GM13977 (cell line): ENCODE measurements at regions not wholly inside any gene's neighbourhood (a gene's known extent, or its start where the extent isn't known, plus 50 kb on each side); places are given as distances from the start of the nearest gene placed in this dataset.

ENCODE experiments used
- DNase-seq: peaks from one replicate; pipeline ENCODE4 v3.0.0; 2012; ENCODE audit warnings: low spot score
- CTCF ChIP-seq: IDR thresholded peaks from 2 replicates; pipeline ENCODE4 v1.5.1; 2012; ENCODE audit warnings: mild to moderate bottlenecking, control low read depth; ENCODE audit not compliant: insufficient read depth; ENCODE audit errors: extremely low read depth, missing control alignments
- in situ Hi-C: fragments of 300-500 bp; cut with MboI; formaldehyde crosslinking; loops from one replicate; pipeline ENCODE4 v1.12.0; 2022; ENCODE audit warnings: low sequenced_read_pairs, low pct_unique_long_range_greater_than_20kb, mixed read lengths, inconsistent platforms; ENCODE audit not compliant: unreplicated experiment

GRCh38 chr5:62982348-62982747, 403.7 kb downstream of the LRRC70 start:
- TF ChIP-seq CTCF: no peak
- no peak for DNase-seq

GRCh38 chr5:62980884-62981283, 402.3 kb downstream of the LRRC70 start:
- no peak for DNase-seq
- no peak for TF ChIP-seq CTCF
- in situ Hi-C loops: no loop called here

More at GRCh38 chr5:62982348-62982747, 403.7 kb downstream of the LRRC70 start:
- in situ Hi-C loops: no loop called here

GRCh38 chr5:62979472-62979871, 400.9 kb downstream of the LRRC70 start:
- TF ChIP-seq CTCF: no peak
- no peak for DNase-seq
- in situ Hi-C loops: no loop called here

GRCh38 chr5:62977661-62978060, 399.0 kb downstream of the LRRC70 start:
- no peak for DNase-seq
- TF ChIP-seq CTCF: no peak
- in situ Hi-C loops: no loop called here

GRCh38 chr5:62974623-62975022, 396.0 kb downstream of the LRRC70 start:
- DNase-seq: no peak
- in situ Hi-C loops: no loop called here
- no peak for TF ChIP-seq CTCF

GRCh38 chr5:62969409-62970120, 390.9 kb downstream of the LRRC70 start:
- in situ Hi-C loops: no loop called here
- TF ChIP-seq CTCF: no peak
- DNase-seq: no peak
